Stimulated activated CD4-positive, alpha-beta T cell treated with anti-CD3 and anti-CD28 coated beads, TNF-alpha, amount 100 ng/mL, for 4 hours (primary cell): ENCODE measurements at regions not wholly inside any gene's neighbourhood (a gene's known extent, or its start where the extent isn't known, plus 50 kb on each side); places are given as distances from the start of the nearest gene placed in this dataset.
A peak's percentile ranks its signal among the peaks of the same experiment; 100 is the strongest.
"Not testable (repeated sequence)": the region's sequence is repeated elsewhere in the genome, so short reads cannot be mapped to it uniquely, and the experiment has no call there.

Experiments used
- DNase-seq, 3 experiments: peaks; one replicate each; pipeline ENCODE4 v3.0.0-alpha.2; 2020; ENCODE audit warnings: low read depth in 3 of 3

DNA sequence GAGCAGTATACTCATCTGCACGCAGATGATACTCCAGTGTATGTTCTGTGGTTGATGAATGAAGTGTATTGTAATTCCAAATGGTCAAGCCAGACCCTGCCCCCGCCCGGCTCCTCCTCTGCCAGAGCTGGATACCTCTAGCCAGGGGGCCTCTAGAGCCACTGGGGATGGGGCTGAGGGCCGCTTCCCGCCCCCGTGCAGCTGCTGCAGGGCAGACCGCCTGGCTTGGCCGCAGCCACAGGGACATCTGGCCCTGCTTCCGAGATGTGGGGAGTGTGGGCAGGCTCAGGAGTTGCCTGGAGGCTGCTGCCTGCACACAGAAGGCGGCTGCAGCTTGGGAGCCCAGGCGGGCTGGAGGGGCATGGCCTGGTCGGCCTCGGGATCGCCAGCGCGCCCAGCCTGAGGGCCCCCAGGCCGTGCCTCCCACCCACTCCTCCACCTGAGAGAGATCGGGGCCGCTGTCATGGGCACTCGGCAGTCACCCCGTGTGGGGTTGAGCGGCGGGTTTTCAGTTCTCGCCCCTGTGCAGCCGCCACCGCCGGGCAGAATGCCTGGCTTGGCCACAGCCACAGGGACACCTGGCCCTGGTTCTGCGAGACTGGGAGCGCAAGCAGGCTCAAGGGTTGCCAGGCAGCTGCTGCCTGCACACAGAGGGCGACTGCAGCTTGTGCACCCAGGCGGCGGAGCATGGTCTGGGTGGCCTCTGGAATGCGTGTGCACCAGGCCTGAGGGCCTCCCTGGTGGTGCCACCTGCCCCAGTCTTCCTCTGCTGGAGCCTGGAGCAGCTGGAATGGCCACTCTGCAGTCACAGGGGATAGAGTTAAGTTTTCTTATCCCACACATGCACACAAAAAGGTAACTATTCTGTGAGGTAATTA is 1643.7 kb downstream of the SPATA31A7 start:
- DNase-seq, result not testable (repeated sequence)

DNA sequence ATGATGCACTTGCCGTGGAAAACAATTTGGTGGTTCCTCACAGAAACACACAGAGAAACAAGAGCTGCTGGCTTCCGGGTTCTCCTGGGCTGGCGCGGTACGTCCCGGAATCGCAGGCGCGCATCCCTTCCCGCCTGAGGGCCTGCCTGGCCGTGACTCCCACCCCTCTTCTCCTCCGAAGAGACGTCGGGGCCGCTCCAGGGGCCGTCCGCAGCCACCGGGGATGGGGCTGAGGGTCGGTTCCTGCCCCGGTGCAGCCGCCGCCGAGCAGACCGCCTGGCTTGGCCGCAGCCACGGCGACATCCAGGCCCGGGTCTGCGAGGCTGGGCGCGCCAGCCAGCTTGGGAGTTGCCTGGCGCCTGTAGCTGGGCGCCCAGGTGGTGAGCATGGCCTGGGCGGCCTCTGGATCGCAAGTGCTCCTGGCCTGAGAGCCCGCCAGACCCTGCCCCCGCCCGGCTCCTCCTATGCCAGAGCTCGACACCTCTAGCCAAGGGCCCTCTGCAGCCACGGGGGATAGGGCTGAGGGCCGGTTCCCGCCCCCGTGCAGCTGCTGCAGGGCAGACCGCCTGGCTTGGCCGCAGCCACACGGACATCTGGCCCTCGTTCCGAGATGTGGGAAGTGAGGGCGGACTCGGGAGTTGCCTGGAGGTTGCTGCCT is 1647.5 kb downstream of the SPATA31A7 start:
- peak in 1 of 3 experiments; percentile 15 for DNase-seq

DNA sequence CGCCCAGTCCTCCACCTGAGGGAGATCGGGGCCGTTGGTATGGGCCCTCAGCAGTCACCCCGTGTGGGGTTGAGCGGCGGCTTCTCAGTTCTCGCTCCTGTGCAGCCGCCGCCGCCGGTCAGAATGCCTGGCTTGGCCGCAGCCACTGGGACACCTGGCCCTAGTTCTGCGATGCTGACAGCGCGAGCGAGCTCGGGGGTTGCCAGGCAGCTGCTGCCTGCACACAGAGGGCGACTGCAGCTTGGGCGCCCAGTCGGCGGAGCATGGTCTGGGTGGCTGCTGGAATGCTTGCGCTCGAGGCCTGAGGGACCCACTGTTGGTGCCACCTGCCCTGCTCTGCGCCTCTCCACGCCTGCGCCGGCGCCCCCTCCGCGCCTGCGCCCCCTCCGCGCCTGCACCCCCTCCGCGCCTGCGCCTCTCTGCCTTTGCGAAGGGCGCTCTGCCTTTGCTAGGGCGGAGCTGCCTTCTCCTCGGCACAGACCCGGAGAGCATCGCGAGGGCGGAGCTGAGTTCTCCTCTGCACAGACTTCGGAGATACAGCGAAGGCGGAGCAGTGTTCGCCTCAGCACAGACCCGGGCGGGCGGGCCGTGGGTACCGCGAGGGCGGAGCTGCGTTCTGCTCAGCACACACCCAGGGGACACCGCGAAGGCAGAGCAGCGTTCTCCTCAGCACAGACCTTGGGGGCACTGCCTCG is 1648.3 kb downstream of the SPATA31A7 start:
- DNase-seq, result peak; percentile 85 to 88 (median 87)

DNA sequence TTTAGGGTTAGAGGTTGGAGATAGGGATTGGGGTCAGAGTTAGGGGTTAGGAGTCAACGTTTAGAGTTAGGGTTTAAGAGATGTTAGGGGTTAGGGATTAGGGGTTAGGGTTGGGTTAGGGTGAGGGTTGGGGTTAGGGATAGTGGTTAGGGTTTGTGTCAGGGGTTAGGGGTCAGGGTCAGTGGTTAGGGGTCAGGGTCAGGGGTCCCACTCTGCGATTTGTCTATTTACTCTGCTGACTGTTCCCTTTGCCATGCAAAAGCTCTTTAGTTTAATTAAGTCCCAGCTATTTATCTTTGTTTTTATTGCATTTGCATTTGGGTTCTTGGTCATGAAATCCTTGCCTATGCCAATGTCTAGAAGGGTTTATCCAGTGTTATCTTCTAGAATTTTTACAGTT is 1649.3 kb downstream of the SPATA31A7 start:
- not testable (repeated sequence) for DNase-seq

DNA sequence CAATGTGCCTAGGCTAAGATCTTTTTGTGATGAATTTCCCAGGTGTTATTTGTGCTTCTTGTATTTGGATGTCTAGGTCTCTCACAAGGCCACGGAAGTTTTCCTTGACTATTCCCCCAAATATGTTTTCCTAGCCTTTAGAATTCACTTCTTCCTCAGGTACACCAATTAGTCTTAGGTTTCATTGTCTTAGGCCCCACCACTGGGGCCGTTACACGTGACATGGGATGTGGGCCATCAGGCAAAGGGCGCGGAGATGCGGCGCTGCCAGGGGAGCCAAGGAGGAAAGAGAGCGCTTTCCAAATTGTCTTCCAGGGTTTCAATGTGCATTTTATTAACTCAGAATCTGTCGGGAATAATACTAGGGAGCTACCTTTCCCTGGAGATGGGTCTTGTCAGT is 1653.3 kb downstream of the SPATA31A7 start:
- not testable (repeated sequence) for DNase-seq

DNA sequence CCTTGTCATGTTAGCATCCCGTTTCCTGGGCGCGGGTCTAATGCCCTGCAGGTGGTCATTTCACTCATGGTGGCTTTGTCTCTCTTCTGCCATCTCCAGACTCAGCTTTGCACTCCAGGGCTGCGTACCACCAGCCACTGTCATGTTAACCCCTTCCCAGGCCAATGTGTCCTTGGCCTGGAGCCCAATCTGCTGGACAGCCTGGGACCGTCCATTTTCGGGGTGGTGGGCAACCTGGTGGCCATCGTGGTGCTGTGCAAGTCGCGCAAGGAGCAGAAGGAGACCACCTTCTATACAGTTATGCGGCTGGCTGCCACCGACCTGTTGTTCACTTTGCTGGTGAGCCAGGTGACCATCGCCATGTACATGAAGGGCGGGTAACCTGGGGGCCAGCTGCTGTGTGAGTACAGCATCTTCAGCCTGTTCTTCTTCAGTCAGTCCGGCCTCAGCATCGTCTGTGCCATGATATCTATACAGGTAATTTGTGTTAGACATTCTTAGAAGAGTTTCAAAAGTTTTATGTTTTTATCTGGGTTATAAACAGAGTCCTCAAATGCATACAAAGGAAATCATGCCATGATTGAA is 1654.0 kb downstream of the SPATA31A7 start:
- DNase-seq, result not testable (repeated sequence)

DNA sequence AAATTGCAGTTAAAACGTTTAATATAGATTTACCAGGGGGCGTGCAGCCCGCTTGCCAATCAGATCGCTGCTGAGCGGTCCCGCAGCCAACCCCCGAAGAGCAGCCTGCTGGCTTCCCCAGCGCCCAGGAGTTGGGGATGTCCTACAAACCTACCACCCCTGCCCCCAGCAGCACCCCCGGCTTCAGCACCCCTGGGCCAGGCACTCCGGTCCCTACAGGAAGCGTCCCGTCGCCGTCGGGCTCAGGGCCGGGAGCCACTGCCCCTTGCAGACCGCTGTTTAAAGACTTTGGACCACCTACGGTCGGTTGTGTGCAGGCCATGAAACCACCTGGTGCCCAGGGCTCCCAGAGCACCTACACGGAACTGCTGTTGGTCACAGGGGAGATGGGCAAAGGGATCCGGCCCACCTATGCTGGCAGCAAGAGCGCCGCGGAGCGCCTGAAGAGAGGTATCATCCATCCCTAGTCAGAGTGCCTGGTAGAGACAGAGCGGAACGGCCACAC is 1654.9 kb downstream of the SPATA31A7 start:
- DNase-seq, result not testable (repeated sequence)

DNA sequence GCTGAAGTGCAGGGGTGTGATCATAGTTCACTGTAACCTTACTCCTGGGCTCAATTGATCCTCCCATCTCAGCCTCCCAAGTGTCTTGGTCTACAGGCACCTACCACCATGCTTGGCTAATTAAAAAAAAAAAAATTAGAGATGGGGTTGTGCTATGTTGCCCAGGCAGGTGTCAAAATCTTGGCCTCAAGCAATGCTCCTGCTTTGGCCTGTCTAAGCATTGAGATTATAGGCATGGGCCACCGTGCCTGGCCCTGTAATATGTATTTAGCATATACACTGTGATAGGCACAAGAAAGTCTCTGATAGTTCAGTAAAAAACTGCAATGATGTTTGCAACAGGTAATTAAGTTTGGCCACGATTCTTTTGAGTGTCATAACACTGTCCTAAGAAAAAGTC is 1658.4 kb downstream of the SPATA31A7 start:
- not testable (repeated sequence) for DNase-seq

DNA sequence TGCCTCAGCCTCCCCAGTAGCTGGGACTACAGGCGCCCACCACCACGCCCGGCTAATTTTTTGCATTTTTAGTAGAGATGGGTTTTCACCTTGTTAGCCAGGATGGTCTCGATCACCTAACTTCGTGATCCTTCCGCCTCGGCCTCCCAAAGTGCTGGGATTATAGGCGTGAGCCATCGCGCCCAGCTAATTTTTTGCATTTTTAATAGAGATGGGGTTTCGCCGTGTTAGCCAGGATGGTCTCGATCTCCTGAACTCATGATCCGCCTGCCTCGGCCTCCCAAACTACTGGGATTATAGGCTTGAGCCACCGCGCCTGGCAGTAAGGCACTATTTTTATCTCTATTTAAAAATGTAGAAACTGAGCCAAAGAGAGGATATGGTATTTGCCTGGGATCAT is 1660.2 kb downstream of the SPATA31A7 start:
- DNase-seq, result not testable (repeated sequence)

DNA sequence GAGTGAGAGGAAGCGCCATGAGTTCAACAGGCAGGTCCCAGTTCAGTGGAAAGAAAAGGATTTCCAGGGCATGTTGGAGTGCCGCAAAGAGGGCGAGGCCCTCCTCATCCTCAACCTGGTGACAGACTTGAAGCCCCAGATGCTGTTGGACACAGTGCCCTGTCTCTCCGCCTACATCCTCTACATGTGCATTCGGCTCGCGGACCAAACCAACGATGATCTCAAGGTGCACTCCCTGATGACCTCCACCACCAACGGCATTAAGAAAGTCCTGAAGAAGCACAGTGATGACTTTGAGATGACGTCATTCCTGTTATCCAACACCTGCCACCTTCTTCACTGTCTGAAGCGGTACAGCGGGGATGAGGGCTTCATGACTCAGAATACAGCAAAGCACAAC is 1667.4 kb downstream of the SPATA31A7 start:
- not testable (repeated sequence) for DNase-seq

DNA sequence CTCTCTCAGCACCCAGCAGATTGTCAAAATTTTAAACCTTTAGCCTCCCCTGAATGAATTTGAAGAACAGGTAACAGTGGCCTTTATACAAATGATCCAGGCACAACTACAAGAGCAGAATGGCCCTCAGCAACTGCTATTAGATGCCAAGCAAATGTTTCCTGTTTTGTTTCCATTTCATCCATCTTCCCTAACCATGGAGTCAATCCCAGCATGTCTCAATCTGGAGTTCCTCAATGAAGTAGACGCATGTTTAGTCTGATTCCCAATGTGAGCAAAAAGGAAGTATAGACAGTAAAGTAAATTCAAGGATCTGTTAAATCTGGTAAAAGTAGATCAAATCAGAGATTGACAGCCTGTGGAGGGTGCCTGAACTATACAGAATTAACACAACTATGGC is 1668.4 kb downstream of the SPATA31A7 start:
- DNase-seq, result not testable (repeated sequence)

DNA sequence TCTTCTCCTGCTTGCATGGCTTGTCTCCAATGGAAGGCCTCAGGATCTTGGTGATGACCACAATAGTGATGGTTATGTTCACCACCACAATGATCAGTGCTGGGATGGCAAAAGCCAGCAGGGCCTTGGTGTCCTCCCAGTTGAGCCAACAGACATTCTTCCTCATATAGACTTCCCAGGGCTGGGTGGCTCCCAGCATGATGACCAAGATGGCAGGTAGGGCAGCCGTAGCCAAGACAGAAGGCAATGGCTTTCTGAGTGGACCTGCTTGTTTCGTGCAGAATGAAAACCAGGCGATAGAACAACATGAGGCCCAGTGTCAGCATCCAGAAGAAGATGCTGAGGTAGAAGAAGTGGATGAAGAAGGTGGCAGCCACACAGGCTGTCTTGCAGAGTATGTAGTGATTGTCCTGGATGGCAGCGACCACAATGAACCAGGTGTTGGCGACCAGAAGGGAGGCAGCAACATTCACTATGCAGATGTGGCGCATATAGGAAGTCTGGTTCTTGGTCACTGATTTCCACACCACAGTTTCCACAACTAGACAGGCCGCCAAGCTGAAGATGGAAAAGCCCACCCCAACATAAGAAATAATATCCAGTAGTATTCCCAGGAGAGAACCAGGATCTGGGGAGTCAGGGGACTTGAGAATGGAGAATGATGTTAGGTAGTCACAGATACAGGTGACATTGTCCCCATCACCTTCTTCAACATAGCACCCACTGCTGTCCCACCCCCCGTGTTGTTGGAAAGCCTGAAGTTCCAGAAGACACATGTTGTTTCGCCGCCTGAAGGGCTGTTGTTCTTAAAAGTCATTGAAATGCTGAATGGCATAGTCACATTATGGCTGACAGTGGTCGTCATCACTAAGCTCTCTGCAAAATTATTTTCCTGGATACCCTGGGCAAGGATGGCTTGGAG is 1671.4 kb downstream of the SPATA31A7 start:
- DNase-seq, result not testable (repeated sequence)

DNA sequence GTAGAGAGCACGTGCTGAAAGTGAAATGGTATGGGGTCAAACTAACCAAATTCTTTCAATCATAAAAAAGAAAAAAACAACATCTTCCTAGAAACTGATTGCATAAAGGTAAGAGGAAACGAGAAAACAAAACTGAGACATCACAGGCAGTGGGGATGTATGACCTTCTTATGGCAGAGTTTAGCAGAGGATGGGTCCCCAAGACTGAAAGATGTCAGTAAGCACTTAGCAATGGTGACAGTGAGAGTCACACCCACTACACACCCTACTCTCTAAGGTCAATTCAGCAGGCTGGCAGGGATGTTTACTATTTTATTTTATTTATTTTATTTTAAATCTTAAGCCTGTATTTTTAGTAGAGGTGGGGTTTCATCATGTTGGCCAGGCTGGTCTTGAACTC is 1672.3 kb downstream of the SPATA31A7 start:
- DNase-seq, result not testable (repeated sequence)

DNA sequence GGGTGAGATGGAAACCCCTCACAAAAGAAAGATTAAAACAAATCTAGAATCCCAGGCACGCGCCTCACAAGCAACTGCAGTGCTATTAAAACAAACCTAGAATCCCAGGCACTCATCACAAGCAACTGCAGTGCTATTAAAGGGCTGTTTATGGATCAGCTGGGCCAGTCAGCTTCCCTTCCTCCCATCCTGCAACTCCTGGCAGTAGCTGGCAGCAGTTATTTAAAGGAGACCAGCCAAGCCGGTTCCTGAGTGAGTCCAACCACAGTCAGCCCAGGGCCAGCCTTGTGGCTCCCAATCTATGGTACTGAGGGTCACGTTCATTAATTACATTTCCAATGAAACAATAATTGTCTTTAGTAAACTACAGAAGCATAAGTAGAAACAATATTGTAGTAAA is 1673.5 kb downstream of the SPATA31A7 start:
- not testable (repeated sequence) for DNase-seq

DNA sequence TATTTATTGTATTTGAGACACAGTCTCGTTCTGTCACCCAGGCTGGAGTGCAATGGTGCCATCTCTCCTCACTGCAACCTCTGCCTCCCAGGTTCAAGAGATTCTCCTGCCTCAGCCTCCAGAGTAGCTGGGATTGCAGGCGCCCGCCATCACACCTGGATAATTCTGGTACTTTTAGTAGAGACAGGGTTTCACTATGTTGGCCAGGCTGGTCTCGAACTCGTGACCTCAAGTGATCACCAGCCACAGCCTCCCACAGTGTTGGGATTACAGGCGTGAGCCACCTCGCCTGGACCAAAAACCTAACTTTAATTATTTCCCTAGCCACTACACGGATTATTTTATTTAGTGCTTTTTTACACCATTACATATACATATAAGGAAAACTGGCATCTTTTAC is 1674.0 kb downstream of the SPATA31A7 start:
- DNase-seq, result not testable (repeated sequence)

DNA sequence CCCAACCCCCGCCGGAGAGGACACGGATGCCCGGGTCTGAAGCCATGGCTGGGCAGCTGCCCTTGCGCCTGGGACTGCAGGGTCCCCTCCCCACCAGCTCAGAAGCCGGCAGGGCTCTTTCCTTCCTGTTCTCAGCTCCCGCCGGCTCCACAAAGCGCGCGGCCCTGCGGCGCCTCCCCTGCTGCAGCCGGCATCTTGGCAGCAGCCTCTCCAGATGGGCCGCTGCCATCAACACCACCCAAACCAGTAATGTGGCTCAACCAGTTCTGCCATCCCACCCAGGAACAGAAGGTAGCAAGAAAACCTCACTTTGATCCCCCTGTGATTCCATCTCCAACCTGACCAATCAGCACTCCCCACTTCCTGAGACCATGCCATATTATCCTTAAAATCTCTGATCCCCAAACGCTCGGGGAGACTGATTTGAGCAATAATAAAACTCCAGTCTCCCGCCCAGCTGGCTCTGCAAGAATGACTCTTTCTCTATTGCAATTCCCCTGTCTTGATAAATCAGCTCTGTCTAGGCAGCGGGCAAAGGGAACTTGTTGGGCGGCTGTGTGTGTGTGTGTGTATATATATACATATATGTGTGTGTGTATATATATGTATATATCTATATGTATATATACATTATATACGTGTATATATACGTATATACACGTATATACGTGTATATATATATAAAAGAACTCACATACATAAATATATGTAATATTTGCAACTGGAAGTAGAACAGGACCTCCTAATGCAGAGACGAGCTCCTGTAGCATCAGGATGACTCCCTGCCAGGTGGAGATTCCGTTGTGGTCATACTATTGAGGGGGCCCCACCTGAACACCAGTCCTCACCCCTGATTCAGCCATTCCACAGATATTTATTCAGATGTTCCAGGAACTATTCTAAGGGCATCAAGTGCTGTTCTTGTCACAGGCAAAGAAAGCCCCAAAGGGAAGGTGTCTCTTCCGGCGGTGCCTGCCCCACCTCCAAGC is 1674.9 kb downstream of the SPATA31A7 start:
- not testable (repeated sequence) for DNase-seq

DNA sequence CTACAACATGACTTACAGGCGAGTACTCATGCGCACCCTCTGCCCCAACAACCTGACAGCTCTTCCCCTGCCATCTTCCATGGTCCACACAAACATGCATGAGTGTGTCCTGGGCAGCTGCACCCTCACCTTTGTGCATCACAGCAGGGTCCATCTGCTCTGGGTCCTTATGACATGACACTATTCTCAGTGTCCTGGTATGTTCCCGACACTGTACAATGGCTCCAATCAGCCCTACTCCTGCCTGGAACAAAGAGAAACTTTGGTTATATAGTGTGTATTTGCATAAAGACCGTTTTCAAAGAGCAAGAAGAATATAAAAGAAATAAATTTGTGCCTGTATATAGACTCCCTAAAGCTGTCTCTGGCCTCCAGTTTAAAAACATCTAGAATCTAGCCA is 1679.2 kb downstream of the SPATA31A7 start:
- DNase-seq, result not testable (repeated sequence)

DNA sequence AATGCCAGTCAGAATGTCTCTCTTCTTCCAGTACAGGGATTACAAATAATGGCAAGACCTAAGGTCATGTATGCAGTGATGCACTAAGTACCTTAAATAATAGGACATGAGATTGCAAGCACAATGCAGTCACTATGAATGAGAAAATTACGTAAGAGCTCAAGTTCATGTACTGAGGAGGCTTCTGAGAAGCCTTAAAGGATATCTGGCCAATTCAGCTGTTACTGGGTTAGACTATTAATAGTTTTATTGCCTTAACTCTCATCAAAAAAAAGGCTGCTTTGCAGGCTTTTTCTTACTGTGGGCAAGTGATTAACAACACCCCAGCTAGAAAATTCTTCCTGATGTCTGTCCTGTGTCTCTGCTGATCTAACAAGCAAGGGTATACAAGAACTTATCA is 1681.9 kb downstream of the SPATA31A7 start:
- DNase-seq, result not testable (repeated sequence)

DNA sequence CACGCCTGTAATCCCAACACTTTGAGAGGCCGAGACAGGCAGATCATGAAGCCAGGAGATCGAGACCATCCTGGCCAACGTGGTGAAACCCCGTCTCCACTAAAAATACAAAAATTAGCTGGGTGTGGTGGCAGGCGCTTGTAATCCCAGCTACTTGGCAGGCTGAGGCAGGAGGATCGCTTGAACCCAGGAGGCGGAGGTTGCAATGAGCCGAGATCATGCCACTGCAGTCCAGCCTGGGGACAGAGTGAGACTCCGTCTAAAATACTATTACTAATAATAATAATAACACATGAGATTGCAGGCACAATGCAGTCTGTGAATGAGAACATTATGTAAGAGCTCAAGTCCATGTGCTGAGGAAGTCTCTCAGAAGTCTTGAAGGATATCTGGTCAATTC is 1684.4 kb downstream of the SPATA31A7 start:
- not testable (repeated sequence) for DNase-seq
